HG02763 (cell line): ENCODE measurements at regions not wholly inside any gene's neighbourhood (a gene's known extent, or its start where the extent isn't known, plus 50 kb on each side); places are given as distances from the start of the nearest gene placed in this dataset.
"Not testable (repeated sequence)": the region's sequence is repeated elsewhere in the genome, so short reads cannot be mapped to it uniquely, and the experiment has no call there.

ENCODE experiments used
- ATAC-seq: cut with Tn5 transposase; IDR thresholded peaks from one replicate; pipeline ENCODE4 v1.9.1; 2021; ENCODE audit warnings: mild to moderate bottlenecking, moderate library complexity; ENCODE audit not compliant: unreplicated experiment

DNA sequence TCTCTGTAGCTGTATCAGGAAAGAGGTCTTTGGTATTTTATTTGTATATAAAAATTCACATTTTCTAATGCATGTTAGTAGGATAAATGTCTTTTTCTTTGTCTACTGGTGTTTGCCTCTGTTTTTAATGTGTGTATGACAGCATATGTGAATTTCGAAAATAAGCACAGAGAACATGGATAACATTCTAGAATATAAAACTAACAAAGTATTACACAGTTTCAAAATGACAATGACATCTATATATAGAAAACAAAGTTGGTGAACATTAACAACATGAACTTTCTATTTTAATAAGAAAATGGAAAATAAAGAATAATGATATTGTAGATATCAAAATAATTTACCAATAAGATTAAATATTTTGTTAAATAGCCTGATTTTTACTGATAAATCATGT, 608.0 kb downstream of the COL12A1 start:
- ATAC-seq, result peak; percentile 28

DNA sequence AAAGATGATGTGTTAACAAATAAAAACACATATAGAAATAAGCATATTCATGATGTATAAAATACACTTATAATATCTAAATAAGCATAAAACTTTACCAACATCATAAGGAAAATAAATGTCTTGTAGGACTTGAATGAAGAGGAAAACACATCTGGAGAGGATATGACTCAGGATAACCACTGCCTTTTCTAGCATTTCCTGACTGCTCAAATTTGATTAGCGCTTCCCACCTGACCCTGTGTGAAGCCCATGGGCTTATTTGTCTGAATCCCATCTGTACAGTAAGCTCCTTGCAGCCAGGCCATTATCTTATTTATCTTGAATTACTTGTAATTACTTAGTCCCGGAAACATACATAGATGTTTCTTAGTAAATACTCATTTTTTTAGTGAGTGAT, 608.6 kb downstream of the COL12A1 start:
- no peak for ATAC-seq

DNA sequence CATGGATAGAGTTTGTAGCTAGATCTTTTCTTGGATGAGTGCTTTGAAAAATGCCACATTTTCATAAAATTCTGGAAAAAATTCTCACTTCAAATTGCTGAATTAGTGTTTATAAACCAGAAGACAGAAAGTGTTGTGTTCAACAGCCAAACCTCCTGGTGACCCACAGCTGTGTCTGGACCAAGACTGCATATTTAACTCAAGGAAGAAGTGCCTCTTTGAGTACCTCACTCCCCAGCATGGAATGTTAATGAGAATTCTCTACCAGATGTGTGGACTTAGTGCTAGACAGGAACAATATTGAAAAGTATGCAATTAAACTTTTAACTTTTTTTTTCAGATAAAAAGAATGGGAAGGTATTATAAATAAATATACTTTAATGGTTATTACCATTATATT, 609.3 kb downstream of the COL12A1 start:
- no peak for ATAC-seq

DNA sequence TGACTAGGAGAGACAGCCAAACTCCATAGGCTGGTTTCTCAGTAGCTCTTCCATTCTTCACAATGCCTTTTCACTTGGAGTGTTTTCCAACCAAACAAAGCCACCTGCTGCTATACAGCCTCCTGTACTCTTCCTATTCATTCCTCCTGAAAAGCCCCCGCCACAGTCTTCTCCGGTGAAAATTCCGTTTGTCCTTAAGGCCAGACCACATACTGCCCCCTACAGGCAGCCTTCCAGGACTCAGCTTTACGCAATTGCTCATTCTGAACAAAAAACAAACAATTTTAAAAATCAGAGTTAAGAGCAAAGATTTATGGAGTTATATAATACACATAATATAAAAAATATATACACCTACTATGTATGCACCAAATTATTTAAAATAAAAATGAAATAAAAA, 611.5 kb downstream of the COL12A1 start:
- not testable (repeated sequence) for ATAC-seq

DNA sequence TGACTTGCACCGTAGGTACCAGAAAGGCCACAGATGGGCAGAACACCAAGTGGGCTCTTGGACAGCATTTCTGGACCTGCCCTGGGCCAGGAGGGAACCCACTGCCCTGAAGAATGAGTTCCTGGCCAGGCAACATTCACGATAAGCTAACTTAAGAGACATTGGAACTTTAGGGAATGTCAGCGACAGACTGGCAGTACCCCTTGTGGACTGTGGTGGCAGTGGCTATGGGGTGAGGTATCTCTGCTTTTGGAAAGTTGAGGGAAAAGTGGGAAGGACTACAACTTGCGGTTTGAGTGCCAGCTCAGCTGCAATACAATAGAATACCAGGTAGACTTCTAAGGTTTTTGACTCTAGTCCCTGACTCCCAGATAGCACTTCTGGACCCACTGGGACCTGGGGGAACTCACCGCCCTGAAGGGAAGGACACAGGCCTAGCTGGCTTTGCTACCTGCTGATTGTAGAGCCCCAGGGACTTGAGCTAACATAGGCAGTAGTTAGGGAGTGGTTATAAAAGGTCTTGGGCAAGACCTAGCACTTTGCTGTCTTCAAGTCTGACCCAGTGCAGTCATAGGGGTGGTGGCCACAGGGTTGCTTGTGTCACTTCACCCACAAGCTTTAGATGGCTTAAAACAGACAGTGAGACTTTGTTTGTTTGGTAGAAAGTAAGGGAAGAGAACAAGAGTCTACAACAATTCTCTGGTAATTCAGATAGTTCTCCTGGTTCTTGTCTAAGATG, 617.6 kb downstream of the COL12A1 start:
- no peak for ATAC-seq

DNA sequence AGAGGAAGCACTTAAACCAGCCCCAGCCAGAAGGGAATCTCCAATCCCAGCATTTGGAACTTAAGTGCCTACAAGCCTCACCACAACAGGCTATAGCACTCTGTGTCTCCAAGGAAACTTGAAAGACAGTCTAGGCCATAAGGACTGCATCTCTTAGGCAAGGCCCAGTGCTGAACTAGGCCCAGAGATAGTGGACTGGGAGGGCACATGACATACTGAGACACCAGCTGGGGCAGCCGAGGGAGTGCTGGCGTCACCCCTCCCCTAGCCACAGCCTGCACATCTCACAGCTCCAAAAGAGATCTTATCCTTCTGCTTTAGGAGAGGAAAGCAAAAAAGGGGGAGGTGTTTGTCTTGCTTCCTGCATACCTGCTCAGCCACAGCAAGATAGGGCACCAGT, 618.5 kb downstream of the COL12A1 start:
- no peak for ATAC-seq

DNA sequence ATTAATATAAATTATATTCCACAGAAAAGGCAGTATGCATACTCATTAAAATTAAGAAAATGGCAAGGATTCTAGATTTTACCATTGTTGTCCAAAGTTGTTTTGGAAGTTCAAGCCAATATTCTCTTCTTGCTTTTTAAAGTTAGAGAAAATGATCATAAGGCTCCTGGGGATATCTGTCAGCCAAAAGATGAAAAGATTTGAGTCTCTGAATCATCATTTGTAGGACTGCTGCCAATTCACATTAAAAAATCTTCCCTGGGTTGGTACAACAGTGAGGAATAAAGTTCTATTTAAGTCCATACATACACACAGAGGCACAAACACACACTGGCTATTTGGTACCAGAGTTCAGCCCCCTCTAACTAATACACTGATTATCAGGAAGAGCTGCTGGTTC, 620.1 kb downstream of the COL12A1 start:
- ATAC-seq, result no peak

DNA sequence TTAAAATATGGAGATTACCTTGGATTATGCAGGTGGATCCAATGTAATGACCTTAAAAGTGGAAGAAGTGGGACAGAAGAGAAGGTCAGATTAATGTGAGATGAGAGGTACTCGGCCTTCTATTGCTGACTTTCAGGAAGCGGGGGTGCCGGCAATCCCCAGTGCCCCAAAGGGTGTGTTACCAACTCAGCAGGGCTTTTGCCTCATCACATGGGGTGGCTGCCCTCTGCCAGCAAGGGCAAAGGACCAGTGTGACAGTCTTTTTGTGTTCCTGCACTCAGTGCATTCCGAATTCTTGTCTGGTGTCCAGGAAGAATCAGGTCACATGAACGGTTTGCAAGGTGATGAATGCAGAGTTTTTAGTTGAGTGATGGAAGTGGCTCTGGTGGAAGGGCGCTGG, 624.2 kb downstream of the COL12A1 start:
- no peak for ATAC-seq

DNA sequence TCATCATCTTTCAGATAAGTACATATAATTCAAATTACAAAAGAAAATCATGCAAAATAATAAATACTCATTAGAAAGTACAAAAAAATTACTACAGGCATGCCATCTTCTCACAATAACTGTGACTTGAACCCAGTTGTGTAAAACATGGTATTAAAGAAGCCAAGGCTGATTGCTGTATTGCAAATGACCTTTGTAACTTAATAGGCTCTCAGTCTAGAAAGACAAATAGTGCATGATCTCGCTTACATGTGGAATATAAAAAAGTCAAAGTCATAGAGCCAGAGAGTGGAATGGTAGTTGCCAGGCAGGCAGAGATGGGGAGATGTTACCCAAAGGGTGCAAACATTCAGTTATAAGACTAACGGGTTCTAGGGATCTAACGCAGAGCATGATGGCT, 626.1 kb downstream of the COL12A1 start:
- no peak for ATAC-seq

DNA sequence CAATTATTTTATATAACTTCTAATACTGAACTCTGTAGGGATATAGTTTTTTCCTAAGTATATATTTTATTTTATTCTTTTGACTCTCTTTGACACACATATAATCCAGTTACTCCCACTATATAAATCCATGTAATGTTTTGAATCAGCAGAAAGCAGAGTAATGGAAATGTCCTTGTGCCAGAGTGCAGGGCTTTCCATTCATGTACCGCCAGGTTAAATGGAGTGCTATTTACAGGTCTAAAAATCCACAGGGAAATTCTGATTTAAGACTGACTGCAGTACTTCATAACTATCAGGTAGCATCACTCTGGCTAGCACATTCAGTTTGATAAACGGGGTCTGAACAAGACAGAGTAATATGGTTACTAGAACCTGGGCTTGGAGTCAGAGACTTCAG, 626.8 kb downstream of the COL12A1 start:
- ATAC-seq, result no peak

DNA sequence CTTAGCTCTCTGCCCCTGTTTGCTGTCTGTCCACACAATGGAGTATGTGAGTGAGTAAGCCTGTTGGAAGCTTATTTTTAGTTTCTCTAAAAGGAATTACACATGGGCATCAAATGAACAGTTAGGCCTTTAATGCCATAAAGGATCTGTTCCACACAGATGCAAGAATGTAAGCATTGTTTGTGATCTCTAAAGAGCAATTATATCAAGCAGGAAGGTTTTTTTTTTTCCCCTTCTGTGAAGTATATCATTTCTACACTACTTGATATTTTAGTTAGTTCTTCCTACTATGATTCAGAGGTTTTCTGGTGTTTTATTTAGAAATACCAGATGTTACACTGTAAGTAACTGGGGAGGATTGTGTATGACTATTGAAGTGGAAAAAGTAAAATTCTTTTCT, 627.5 kb downstream of the COL12A1 start:
- no peak for ATAC-seq

DNA sequence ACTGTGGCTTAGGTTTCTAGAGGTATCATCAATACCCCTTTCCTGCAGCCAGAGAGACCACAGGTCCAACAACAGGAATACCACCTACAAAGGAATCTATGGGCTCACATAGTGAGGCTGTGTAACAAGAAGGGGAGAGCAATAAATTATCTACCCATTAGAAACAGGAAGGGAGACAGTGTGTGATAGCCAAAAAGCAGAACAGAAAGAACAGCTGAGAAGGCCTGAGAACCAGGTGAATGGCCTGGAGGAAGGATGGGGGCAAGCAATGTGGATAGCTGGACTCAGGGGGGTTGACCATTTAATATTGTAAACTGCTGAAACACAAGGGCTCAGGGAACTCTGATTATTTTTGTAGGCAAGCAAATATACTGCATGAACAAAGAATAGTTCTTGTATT, 628.2 kb downstream of the COL12A1 start:
- peak; percentile 96 for ATAC-seq

DNA sequence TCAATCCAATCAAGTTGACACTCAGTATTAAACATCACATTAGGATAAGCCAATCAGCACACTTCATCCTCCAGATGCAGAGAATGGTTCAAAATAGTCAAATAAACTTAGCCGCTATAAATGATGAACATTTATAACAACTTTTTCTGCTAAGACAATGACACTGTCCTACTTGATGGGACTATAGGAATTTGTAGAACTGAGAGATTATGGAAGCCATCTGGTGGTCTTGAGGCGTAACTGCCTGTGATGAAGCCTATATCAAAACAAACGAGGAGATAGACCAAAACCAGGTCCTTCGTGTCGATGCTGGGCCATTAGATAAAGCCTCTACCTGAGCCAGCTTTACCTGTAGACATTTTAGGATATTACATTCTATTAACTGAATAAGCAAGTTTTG, 631.1 kb downstream of the COL12A1 start:
- ATAC-seq, result no peak

DNA sequence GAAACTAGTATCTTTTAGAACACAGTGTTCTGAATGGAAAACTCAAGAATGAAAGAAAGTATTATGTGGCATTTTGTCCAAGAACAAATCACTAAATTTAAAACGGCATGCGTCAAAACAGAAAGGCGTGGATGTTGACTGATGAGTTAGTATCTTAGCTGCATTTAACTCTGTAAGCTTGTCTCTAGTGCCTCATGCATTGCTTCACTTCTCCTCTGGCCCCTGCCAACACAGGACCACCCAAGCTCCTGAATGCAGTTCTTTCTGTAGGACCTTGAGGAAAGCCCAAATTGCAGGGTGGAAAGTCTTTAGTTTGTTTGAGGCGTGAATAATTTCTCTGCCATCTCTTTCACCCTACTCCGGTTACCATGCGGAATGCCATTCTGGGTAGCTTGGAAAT, 632.2 kb downstream of the COL12A1 start:
- no peak for ATAC-seq

DNA sequence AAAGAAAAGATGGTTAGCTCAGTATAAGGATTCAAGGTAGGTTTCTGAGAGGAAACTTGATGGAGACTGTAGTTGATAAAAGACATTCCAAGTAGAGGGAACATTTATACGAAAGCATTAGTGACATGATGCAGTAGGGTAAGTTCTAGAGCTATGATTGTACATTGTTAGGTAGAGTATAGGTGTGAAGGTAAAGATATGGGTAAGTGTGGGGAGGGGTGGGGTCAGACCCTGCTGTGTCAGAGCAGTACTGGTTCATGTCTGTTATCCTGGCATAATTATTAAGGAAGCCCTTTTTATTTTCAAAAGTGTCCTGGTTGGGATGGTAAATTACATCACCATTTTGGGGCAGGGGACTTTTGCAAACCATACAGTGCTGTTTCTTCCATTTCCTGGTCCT, 635.8 kb downstream of the COL12A1 start:
- no peak for ATAC-seq

DNA sequence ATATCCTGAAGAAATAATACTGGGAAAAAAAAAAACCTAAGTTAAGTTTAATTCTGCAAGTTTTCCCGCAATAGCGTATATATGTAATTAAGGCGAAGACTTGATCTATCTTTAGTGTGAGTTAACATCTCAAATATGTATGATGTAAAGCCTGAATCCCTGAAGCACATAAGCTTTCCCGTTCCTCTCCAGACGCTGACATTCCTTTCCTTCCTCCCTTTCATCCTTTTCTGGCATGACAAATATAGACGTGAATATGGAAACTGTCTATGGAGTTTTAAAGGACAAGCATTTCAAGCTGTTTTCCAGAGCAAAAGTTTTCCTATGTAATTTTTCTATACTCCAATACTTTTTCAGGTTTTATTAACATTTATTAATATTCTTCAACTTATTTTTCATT, 637.0 kb downstream of the COL12A1 start:
- no peak for ATAC-seq

DNA sequence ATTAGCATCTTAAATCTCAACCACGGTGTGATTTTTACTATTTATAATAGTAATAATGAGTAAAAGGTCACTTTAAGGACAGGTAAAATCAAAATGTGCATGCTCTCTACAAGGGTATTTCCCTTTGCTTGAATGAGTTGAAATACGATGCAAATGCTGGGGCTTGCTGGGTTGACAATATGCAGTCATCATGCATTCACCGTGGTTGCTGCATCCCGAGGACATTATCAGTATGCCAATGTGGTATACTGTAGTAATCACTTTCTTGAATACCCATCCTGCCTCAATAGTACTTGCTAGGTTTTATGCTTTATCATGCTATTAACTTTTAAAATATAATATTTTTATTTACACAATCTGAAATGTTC, 637.9 kb downstream of the COL12A1 start:
- ATAC-seq, result not testable (repeated sequence)

DNA sequence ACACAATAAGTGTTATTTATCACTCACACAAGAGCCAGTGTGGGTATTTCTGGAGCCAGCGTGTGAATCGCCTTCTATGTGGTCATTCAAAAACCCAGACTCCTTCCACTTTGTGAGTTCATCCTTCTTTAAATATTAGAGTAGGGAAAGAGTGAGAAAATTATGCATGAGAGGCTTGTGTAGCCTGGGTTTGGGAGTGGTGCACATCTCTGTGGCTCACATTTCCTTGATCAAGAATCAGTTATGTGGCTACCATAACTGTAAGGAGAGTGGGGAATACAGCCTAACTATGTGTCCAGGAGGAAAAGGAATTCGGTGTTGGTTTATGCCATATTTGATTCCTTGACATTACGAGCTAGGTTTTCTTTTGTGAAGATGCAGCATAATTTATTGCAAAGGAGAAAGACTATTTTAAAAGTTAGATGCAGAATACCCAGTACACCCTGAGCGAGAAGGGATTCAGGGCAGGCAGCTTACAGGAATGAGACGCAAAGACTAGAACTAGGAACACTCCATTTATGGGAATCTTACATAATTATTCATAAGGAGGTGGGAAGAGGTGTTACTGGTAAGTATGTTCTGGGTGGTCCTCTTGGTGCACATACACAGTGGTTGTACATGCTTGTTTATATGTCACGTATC, 638.5 kb downstream of the COL12A1 start:
- ATAC-seq, result no peak

DNA sequence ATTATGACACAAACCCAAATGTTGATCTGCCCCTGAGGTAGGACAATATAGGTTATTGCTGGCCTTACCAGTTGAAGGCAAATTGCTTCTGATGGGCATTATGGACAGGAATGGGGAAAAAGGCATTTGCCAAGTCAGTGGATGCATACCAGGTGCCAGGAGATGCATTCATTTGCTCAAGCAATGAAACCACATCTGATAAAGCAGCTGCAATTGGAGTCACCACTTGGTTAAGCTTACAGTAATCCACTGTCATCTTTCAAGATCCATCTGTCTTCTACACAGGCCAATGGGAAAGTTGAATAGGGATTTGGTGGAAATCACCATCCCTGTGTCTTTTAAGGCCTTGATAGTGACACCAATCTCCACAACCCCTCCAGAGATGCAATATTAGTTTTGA, 648.6 kb downstream of the COL12A1 start:
- ATAC-seq, result no peak

DNA sequence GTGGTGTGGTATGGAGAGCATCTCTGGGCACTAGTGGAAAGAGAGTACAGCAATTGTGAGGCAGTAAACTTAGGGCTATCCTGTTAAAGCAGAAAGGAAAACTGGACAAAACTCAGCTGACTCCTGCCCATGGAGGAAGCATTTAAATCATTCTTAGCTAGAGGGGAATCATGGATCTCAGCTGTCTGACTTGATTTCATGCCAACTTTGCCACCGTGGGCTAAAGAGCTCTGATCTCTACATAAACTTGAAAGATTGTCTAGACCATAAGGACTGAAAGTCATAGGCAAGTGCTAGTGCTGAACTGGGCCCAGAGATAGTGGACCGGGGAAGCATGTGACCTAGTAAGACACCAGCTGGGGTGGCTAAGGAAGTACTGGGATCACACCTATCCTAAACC, 651.8 kb downstream of the COL12A1 start:
- ATAC-seq, result no peak

DNA sequence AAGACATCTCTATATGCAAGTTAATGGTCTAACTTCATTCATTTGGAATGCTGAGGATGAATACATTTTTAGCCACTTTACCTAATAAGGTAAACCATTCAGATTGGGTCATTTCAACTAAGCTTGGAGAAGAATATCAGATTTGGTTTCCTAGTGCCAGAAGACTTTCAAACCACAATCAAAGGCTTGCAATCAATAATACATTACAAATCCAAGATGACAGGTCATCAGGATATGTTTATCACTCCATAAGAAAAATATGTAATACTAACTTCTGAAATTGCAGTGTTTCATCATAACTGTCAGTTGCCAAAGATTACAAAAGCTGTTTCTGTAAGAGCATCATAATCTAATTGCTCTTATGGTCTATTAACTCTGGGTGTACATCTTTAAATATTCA, 654.0 kb downstream of the COL12A1 start:
- ATAC-seq, result no peak

DNA sequence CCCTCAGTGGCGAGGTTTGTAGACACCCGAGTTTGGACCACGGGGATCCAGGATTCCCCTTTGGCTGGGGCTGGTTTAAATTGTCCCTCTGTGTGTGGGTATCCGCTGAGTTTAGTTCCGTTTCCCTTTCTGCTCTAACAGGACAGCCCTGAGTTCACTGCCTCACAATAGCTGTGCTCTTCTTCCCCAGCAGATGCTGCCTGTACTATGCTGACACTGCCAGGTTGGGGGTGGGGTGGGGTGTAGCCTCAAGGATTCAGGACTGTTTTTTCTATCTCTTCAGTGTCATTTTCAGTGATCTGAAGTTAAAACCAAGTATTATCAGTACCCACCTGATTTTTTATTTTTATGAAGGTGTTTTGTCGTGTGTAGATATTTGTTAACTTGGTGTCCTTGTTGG, 655.0 kb downstream of the COL12A1 start:
- ATAC-seq, result no peak

DNA sequence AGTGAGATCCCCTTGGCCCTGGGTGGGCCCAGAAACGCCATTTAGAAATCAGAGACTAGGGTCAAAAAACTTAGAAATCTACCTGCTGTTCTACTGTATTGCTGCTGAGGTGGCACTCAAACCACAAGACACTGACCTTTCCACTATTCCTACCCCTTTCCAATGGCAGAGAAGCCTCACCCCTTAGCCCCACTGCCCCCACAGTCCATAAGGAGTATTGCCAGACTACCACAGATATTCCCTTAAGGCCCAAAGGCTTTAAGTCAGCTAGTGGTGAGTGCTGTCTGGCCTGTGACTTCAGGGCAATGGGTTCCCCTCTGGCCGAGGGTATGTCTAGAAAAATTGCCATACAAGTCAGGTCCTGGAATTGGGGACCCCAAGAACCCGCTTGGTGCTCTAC, 656.1 kb downstream of the COL12A1 start:
- no peak for ATAC-seq
